Prostate gland (tissue), 2 donors: ENCODE measurements at regions not wholly inside any gene's neighbourhood (a gene's known extent, or its start where the extent isn't known, plus 50 kb on each side); places are given as distances from the start of the nearest gene placed in this dataset.
"Not testable (repeated sequence)": the region's sequence is repeated elsewhere in the genome, so short reads cannot be mapped to it uniquely, and the experiment has no call there.

Source experiments
- DNase-seq: peaks from one replicate; pipeline ENCODE4 v3.0.0-alpha.2; 2019; ENCODE audit warnings: low spot score
- H3K27ac ChIP-seq, 2 donors: fragments of 200-600 bp; sonication (generic); 2 replicates each; pipeline ENCODE4 v1.5.1; 2017 to 2019
- H3K27me3 ChIP-seq: fragments of 200-600 bp; sonication (generic); replicated peaks from 2 replicates; pipeline ENCODE4 v1.5.1; 2019; ENCODE audit not compliant: insufficient read depth
- H3K36me3 ChIP-seq, 2 donors: fragments of 200-600 bp; sonication (generic); 1 replicate in 1 of 2; 2 replicates in 1 of 2; pipeline versions ENCODE4 v1.5.1 to v1.8.1; 2017 to 2019
- H3K4me1 ChIP-seq: fragments of 200-600 bp; sonication (generic); replicated peaks from 2 replicates; pipeline ENCODE4 v1.5.1; 2019
- H3K4me3 ChIP-seq, 2 donors: fragments of 200-600 bp; sonication (generic); 2 replicates each; pipeline ENCODE4 v1.5.1; 2017 to 2019
- H3K9me3 ChIP-seq: fragments of 200-600 bp; sonication (generic); 2 replicates; pipeline ENCODE4 v1.5.1; 2017
- CTCF ChIP-seq, 4 experiments: fragments of 200-600 bp in 2 of 4; fragments of 450-650 bp in 2 of 4; sonication (generic) in 2 of 4; IDR thresholded peaks; 1 replicate in 3 of 4; 2 replicates in 1 of 4; pipeline ENCODE4 v1.5.1; 2016 to 2019; ENCODE audit warnings: antibody characterized with exemption in 4 of 4, mild to moderate bottlenecking in 2 of 4, moderate library complexity in 2 of 4
- POLR2A ChIP-seq: fragments of 450-650 bp; IDR thresholded peaks from one replicate; pipeline ENCODE4 v1.6.1; 2016; ENCODE audit warnings: antibody characterized with exemption, mild to moderate bottlenecking
- POLR2AphosphoS5 ChIP-seq: sonication (generic); formaldehyde crosslinking; IDR thresholded peaks from one replicate; pipeline ENCODE4 v1.6.1; 2017; ENCODE audit warnings: antibody characterized with exemption
- WGBS: methylation state at CpG from one replicate; pipeline ENCODE4 v1.1.5; 2018; 5-methylcytosine and 5-hydroxymethylcytosine counted together
- intact Hi-C: fragments of 100-400 bp; cut with DNase I; formaldehyde crosslinking; loops from one replicate; pipeline ENCODE4 v1.14.2; 2022

GRCh38 chr4:160406263-160406825, 1303.5 kb downstream of the RAPGEF2 start:
- H3K27me3 ChIP-seq = no peaks in the 10 kb centered on the region
- H3K36me3 ChIP-seq = no peaks in the 10 kb centered on the region
- H3K9me3 ChIP-seq = no peaks in the 10 kb centered on the region
- TF ChIP-seq CTCF (IDR thresholded peaks at IDR 0.05) (no peak), POLR2AphosphoS5 (no peak), POLR2A (no peak)
- H3K4me1 ChIP-seq = no peaks in the 10 kb centered on the region
- intact Hi-C loops = no loop called here
- 81% methylated on average over 5 of the region's 5 CpGs for WGBS
- H3K27ac ChIP-seq = no peak overlapping the region
- H3K4me3 ChIP-seq = no peak overlapping the region
- DNase-seq = no peak

GRCh38 chr4:160414496-160414895, 1311.6 kb downstream of the RAPGEF2 start:
- H3K4me3 ChIP-seq = no peak overlapping the region

GRCh38 chr4:160423879-160424451, 1321.1 kb downstream of the RAPGEF2 start:
- H3K4me3 ChIP-seq = no peak overlapping the region
- no peaks in the 10 kb centered on the region for H3K4me1 ChIP-seq
- no peak overlapping the region for H3K27ac ChIP-seq
- H3K36me3 ChIP-seq = no peaks in the 10 kb centered on the region
- no peaks in the 10 kb centered on the region for H3K9me3 ChIP-seq
- no peak for TF ChIP-seq CTCF (IDR thresholded peaks at IDR 0.05)
- TF ChIP-seq POLR2AphosphoS5 = no peak
- TF ChIP-seq POLR2A = no peak
- H3K27me3 ChIP-seq = no peaks in the 10 kb centered on the region
- 77% methylated on average over 6 of the region's 6 CpGs for WGBS
- DNase-seq = no peak
- intact Hi-C loops = no loop called here

More at GRCh38 chr4:160414496-160414895, 1311.6 kb downstream of the RAPGEF2 start:
- WGBS = 95% methylated on average over 5 of the region's 5 CpGs
- Histone ChIP-seq H3K27ac (no peak overlapping the region), H3K27me3 (no peaks in the 10 kb centered on the region), H3K4me1 (no peaks in the 10 kb centered on the region), H3K9me3 (no peaks in the 10 kb centered on the region), H3K36me3 (no peaks in the 10 kb centered on the region)
- DNase-seq = no peak
- TF ChIP-seq POLR2AphosphoS5 = no peak
- no peak for TF ChIP-seq CTCF (IDR thresholded peaks at IDR 0.05)
- no peak for TF ChIP-seq POLR2A
- intact Hi-C loops = no loop called here

GRCh38 chr4:160426233-160426632, 1323.4 kb downstream of the RAPGEF2 start:
- Histone ChIP-seq H3K36me3 (no peaks in the 10 kb centered on the region), H3K4me1 (no peaks in the 10 kb centered on the region), H3K27ac (no peak overlapping the region), H3K9me3 (no peaks in the 10 kb centered on the region), H3K4me3 (no peak overlapping the region), H3K27me3 (no peaks in the 10 kb centered on the region)
- TF ChIP-seq CTCF (IDR thresholded peaks at IDR 0.05) (no peak), POLR2A (no peak), POLR2AphosphoS5 (no peak)
- WGBS = 97% methylated on average over 2 of the region's 2 CpGs
- intact Hi-C loops = no loop called here
- no peak for DNase-seq

- WGBS = 29% methylated on average over 3 of the region's 3 CpGs
- intact Hi-C loops = no loop called here
Measured at GRCh38 chr4:160450876-160451275, 1348.0 kb downstream of the RAPGEF2 start.

GRCh38 chr4:160481696-160482690, 1379.1 kb downstream of the RAPGEF2 start:
- intact Hi-C loops, H3K27me3 ChIP-seq, H3K9me3 ChIP-seq, DNase-seq, H3K27ac ChIP-seq, H3K4me3 ChIP-seq, H3K4me1 ChIP-seq, H3K36me3 ChIP-seq: not testable (repeated sequence)
- 87% methylated on average over 39 of the region's 39 CpGs for WGBS

More at GRCh38 chr4:160450876-160451275, 1348.0 kb downstream of the RAPGEF2 start:
- no peak for DNase-seq
- Histone ChIP-seq H3K36me3 (no peaks in the 10 kb centered on the region), H3K9me3 (no peaks in the 10 kb centered on the region), H3K4me1 (no peaks in the 10 kb centered on the region), H3K4me3 (no peak overlapping the region), H3K27ac (no peak overlapping the region), H3K27me3 (no peaks in the 10 kb centered on the region)
- TF ChIP-seq CTCF (IDR thresholded peaks at IDR 0.05) (no peak), POLR2A (no peak), POLR2AphosphoS5 (no peak)
